Spleen (tissue), 11 donors: ENCODE measurements at regions not wholly inside any gene's neighbourhood (a gene's known extent, or its start where the extent isn't known, plus 50 kb on each side); places are given as distances from the start of the nearest gene placed in this dataset.

ENCODE experiments used
- DNase-seq: peaks from one replicate; pipeline ENCODE4 v3.0.0-alpha.2; 2020
- H3K27ac ChIP-seq, 8 donors: fragments of 200-600 bp; sonication (generic) in 7 of 8; 1 replicate in 4 of 8; 2 replicates in 4 of 8; pipeline versions ENCODE4 v1.5.0 to v1.8.0; 2016 to 2021; ENCODE audit warnings: inconsistent platforms in 4 of 8, mild to moderate bottlenecking in 4 of 8, moderate library complexity in 1 of 8
- H3K27me3 ChIP-seq, 7 donors: fragments of 200-600 bp; sonication (generic) in 6 of 7; replicated peaks in 1 of 7; 1 replicate in 4 of 7; 2 replicates in 3 of 7; pipeline versions ENCODE4 v1.5.0 to v1.8.0; 2016 to 2021; ENCODE audit warnings: inconsistent platforms in 3 of 7, mild to moderate bottlenecking in 1 of 7
- H3K36me3 ChIP-seq, 6 donors: fragments of 200-600 bp; sonication (generic) in 5 of 6; 1 replicate in 4 of 6; 2 replicates in 2 of 6; pipeline versions ENCODE4 v1.5.0 to v1.8.0; 2016 to 2021; ENCODE audit warnings: inconsistent platforms in 2 of 6
- H3K4me1 ChIP-seq, 6 donors: fragments of 200-600 bp; sonication (generic) in 5 of 6; 1 replicate in 3 of 6; 2 replicates in 3 of 6; pipeline versions ENCODE4 v1.5.0 to v1.8.0; 2016 to 2021; ENCODE audit warnings: inconsistent platforms in 3 of 6
- H3K4me3 ChIP-seq, 8 donors: fragments of 200-600 bp; sonication (generic) in 7 of 8; 1 replicate in 4 of 8; 2 replicates in 4 of 8; pipeline versions ENCODE4 v1.5.0 to v1.8.0; 2016 to 2021; ENCODE audit warnings: inconsistent platforms in 4 of 8, mild to moderate bottlenecking in 4 of 8, moderate library complexity in 2 of 8
- H3K9me3 ChIP-seq, 8 donors: fragments of 200-600 bp; sonication (generic) in 7 of 8; 1 replicate in 4 of 8; 2 replicates in 4 of 8; pipeline versions ENCODE4 v1.5.0 to v1.8.0; 2016 to 2021; ENCODE audit warnings: inconsistent platforms in 4 of 8
- POLR2A ChIP-seq, 3 donors: fragments of 450-650 bp; IDR thresholded peaks; one replicate each; pipeline ENCODE4 v1.5.1; 2017; ENCODE audit warnings: antibody characterized with exemption in 3 of 3, mild to moderate bottlenecking in 1 of 3
- POLR2AphosphoS5 ChIP-seq, 3 donors: sonication (generic); formaldehyde crosslinking; IDR thresholded peaks; one replicate each; pipeline ENCODE4 v1.5.1; 2017; ENCODE audit warnings: antibody characterized with exemption in 3 of 3
- WGBS, 5 donors: extraction: QIAGEN DNeasy Blood & Tissue Kit in 3 of 5; methylation state at CpG; one replicate each; pipeline versions ENCODE4 v1.1.5 to v1.1.7; 2013 to 2018; 5-methylcytosine and 5-hydroxymethylcytosine counted together
- intact Hi-C: fragments of 100-400 bp; cut with DNase I; formaldehyde crosslinking; loops from one replicate; pipeline ENCODE4 v1.15.0; 2023; ENCODE audit warnings: low total_unique reads
- TF ChIP-seq, protein P1 (sequence below), 11 experiments: fragments of 200-600 bp in 7 of 11; fragments of 450-650 bp in 4 of 11; sonication (generic) in 4 of 11; IDR thresholded peaks in 8 of 11; conservative IDR thresholded peaks in 3 of 11; 1 replicate in 7 of 11; 2 replicates in 4 of 11; pipeline versions ENCODE4 v1.4.0 to v1.8.0; 2016 to 2021; ENCODE audit warnings: antibody characterized with exemption in 11 of 11, inconsistent platforms in 4 of 11, mild to moderate bottlenecking in 1 of 11
- donor health status: healthy with polysubstance abuse.
- donor health status: DM: no; HTN: no; CAD: no; lungs with moderate emphysema.
- donor health status: DM: no; HTN: no; CAD: no.
- donor health status: Bipolar disorder and iron deficiency.
- donor health status: healthy.
- donor health status: DM: no; HTN: no; CAD: no.
- donor health status: DM: yes; HTN: yes; CAD: no.

DNA sequence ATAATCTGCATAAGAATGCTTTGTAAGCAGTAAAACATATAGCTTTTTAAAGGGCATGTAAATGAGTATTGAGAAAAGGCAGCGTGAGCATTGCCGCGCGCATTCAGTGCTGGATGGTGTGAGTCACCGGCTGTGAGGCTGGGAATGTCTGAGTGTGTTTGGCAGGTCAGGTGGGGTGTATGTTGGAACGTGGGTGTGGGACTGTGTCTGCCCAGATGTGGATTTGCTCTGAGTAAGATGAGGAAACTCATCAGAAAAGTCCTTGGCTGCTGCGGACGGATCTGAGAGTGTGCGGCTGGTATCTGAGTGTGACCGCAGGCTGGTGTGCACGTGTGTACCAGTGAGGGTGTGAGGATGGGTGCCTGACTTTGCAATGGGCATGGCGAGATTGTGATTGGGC is 66.2 kb upstream of the NECTIN1 start:
- 78 to 83% (median 81%) methylated on average over 12 of the region's 12 CpGs for WGBS, 5 donors
- H3K9me3 ChIP-seq, result no peaks in the 10 kb centered on the region
- H3K4me1 ChIP-seq, result no peaks in the 10 kb centered on the region
- peak; percentile 50 for DNase-seq
- TF ChIP-seq POLR2AphosphoS5 (IDR thresholded peaks at IDR 0.05), result no peak
- TF ChIP-seq, protein P1, sequence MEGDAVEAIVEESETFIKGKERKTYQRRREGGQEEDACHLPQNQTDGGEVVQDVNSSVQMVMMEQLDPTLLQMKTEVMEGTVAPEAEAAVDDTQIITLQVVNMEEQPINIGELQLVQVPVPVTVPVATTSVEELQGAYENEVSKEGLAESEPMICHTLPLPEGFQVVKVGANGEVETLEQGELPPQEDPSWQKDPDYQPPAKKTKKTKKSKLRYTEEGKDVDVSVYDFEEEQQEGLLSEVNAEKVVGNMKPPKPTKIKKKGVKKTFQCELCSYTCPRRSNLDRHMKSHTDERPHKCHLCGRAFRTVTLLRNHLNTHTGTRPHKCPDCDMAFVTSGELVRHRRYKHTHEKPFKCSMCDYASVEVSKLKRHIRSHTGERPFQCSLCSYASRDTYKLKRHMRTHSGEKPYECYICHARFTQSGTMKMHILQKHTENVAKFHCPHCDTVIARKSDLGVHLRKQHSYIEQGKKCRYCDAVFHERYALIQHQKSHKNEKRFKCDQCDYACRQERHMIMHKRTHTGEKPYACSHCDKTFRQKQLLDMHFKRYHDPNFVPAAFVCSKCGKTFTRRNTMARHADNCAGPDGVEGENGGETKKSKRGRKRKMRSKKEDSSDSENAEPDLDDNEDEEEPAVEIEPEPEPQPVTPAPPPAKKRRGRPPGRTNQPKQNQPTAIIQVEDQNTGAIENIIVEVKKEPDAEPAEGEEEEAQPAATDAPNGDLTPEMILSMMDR (IDR thresholded peaks at IDR 0.05 in 8 of 11, conservative IDR thresholded peaks at IDR 0.05 in 3 of 11), result no peak
- no peak for TF ChIP-seq POLR2A (IDR thresholded peaks at IDR 0.05)
- no peak overlapping the region for H3K27ac ChIP-seq
- no peak overlapping the region for H3K4me3 ChIP-seq
- intact Hi-C loops, result no loop called here
- peaks cover 0 to 60% (median 0%) of the 10 kb centered on the region in 7 donors for H3K27me3 ChIP-seq
- no peaks in the 10 kb centered on the region for H3K36me3 ChIP-seq

DNA sequence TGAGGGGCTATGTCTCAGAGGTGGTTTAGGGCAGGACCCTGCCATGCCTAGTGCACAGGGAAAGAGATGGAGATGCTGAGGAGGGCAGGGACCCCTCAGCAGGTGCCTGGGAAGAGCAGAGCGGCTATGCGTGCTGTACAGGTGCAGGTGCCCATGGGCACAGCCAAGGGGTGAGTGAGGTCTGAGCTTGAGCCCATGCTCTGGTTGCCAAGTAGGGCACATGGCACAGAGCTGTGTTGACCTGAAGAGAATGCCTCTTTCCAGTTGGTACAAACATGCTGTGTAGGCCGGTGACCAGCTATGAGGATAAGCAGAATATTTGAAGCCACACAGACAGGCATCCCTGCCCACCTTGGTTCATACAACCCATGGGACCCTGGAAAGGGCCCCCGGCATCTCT is 65.8 kb upstream of the NECTIN1 start:
- no peak for DNase-seq
- peaks cover 0 to 64% (median 0%) of the 10 kb centered on the region in 7 donors for H3K27me3 ChIP-seq
- WGBS, 5 donors, result 86 to 96% (median 94%) methylated on average over 4 of the region's 4 CpGs
- intact Hi-C loops, result no loop called here
- no peaks in the 10 kb centered on the region for H3K9me3 ChIP-seq
- TF ChIP-seq POLR2AphosphoS5 (IDR thresholded peaks at IDR 0.05) (no peak), POLR2A (IDR thresholded peaks at IDR 0.05) (no peak)
- TF ChIP-seq, protein P1 (IDR thresholded peaks at IDR 0.05 in 8 of 11, conservative IDR thresholded peaks at IDR 0.05 in 3 of 11), result no peak
- no peaks in the 10 kb centered on the region for H3K36me3 ChIP-seq
- no peaks in the 10 kb centered on the region for H3K4me1 ChIP-seq
- no peak overlapping the region for H3K4me3 ChIP-seq
- no peak overlapping the region for H3K27ac ChIP-seq

DNA sequence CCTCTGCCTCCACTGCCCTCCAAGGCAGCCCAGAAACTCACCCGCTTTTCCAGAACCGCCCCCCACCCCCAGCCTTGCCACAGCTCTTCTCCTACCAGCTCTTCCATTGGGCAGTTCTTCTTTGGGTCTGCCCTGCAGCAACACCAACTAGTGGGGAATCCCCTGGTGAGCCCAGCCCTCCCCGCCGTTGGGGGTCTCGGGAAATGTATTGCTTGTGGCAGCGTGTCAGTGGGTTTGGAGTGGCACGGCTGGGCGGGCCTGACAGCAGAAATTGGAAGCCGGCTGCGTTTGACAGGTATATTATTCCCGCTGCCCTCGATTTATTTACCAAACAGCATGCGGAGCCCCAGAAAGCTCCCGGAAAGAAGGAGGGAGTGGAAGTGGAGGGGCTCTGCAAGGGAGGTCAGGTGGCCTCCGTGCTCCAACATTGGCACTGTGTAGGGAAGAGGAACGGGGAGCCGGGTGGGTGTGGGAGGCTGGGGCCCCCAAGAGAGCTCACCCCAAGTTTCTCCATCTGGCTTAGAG is 65.2 kb upstream of the NECTIN1 start:
- WGBS, 5 donors, result 71 to 85% (median 80%) methylated on average over 17 of the region's 17 CpGs
- peak; percentile 67 for DNase-seq
- H3K27ac ChIP-seq, result no peak overlapping the region
- H3K4me1 ChIP-seq, result no peaks in the 10 kb centered on the region
- H3K36me3 ChIP-seq, result no peaks in the 10 kb centered on the region
- no peaks in the 10 kb centered on the region for H3K9me3 ChIP-seq
- no peak overlapping the region for H3K4me3 ChIP-seq
- TF ChIP-seq POLR2AphosphoS5 (IDR thresholded peaks at IDR 0.05) (no peak), POLR2A (IDR thresholded peaks at IDR 0.05) (no peak)
- TF ChIP-seq, protein P1 (IDR thresholded peaks at IDR 0.05 in 8 of 11, conservative IDR thresholded peaks at IDR 0.05 in 3 of 11), result no peak
- intact Hi-C loops, result no loop called here
- H3K27me3 ChIP-seq, result peaks cover 0 to 65% (median 0%) of the 10 kb centered on the region in 7 donors

DNA sequence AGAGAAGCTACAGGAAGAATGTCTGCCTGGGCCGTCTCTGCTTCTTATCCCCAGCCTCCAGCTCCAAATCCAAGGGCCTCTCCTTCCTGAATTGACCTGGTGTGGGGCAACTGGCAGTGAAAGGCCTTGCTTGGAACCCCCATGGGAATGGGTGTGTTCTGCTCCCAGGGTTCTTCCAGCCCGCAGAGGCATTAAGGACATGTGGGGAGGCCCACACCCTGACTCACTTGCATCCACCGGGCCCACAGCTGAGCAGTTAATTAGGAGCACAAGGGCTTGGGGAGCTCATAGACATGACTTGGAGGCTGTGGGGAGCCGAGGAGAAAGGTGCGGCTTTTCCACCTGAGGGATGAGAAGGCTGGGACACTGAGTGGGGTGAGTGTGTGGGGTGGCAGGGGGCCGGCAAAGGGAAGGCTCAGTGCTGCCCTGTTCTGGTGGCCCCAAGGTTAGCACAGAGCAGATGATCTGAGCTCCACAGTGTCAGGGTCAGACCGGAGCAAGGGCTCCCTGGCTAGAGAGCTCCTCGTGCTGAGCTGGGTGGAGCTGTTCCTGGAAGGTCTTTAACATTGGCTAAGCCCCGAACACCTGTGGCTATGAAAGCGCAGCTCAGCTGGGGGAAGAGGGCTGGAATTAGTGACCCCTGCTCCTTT is 64.5 kb upstream of the NECTIN1 start:
- intact Hi-C loops, result no loop called here
- Histone ChIP-seq H3K4me1 (no peaks in the 10 kb centered on the region), H3K27me3 (peaks cover 0 to 65% (median 0%) of the 10 kb centered on the region in 7 donors), H3K4me3 (no peak overlapping the region), H3K27ac (no peak overlapping the region), H3K36me3 (no peaks in the 10 kb centered on the region), H3K9me3 (no peaks in the 10 kb centered on the region)
- 69 to 74% (median 71%) methylated on average over 9 to 10 of the region's 10 CpGs for WGBS, 5 donors
- no peak for TF ChIP-seq POLR2AphosphoS5 (IDR thresholded peaks at IDR 0.05)
- TF ChIP-seq, protein P1 (IDR thresholded peaks at IDR 0.05 in 8 of 11, conservative IDR thresholded peaks at IDR 0.05 in 3 of 11), result no peak
- no peak for TF ChIP-seq POLR2A (IDR thresholded peaks at IDR 0.05)
- peak; percentile 55 for DNase-seq
